ENCODE measurements at regions not wholly inside any gene's neighbourhood (a gene's known extent, or its start where the extent isn't known, plus 50 kb on each side); places are given as distances from the start of the nearest gene placed in this dataset.

- Histone ChIP-seq H3K4me3 (ENCODE audit: insufficient read depth, low read length, poor library complexity, severe bottlenecking) (no peak overlapping the region), H3K4me2 (ENCODE audit: low read depth, low read length, poor library complexity, severe bottlenecking) (no peak overlapping the region)
- TF ChIP-seq, protein P1, sequence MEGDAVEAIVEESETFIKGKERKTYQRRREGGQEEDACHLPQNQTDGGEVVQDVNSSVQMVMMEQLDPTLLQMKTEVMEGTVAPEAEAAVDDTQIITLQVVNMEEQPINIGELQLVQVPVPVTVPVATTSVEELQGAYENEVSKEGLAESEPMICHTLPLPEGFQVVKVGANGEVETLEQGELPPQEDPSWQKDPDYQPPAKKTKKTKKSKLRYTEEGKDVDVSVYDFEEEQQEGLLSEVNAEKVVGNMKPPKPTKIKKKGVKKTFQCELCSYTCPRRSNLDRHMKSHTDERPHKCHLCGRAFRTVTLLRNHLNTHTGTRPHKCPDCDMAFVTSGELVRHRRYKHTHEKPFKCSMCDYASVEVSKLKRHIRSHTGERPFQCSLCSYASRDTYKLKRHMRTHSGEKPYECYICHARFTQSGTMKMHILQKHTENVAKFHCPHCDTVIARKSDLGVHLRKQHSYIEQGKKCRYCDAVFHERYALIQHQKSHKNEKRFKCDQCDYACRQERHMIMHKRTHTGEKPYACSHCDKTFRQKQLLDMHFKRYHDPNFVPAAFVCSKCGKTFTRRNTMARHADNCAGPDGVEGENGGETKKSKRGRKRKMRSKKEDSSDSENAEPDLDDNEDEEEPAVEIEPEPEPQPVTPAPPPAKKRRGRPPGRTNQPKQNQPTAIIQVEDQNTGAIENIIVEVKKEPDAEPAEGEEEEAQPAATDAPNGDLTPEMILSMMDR (IDR thresholded peaks at IDR 0.05; ENCODE audit: insufficient read depth, low read length, poor library complexity, severe bottlenecking): no peak
- TF ChIP-seq EZH2phosphoT487 (conservative IDR thresholded peaks at IDR 0.05; ENCODE audit: low read length): no peak
These were observed 120.7 kb upstream of the ADARB2 start for GRCh38 chr10:1858048-1858447.

GRCh38 chr10:1855911-1856310 lies 118.6 kb upstream of the ADARB2 start:
- H3K9me3 ChIP-seq (ENCODE audit: insufficient read depth, low read length): no peaks in the 10 kb centered on the region
- no peaks in the 10 kb centered on the region for H3F3A ChIP-seq (ENCODE audit: insufficient read depth)
- TF ChIP-seq EZH2phosphoT487 (conservative IDR thresholded peaks at IDR 0.05; ENCODE audit: low read length): no peak
- TF ChIP-seq, protein P1 (IDR thresholded peaks at IDR 0.05; ENCODE audit: insufficient read depth, low read length, poor library complexity, severe bottlenecking): no peak

More at GRCh38 chr10:1858048-1858447, 120.7 kb upstream of the ADARB2 start:
- Histone ChIP-seq H3K79me2 (ENCODE audit: insufficient read depth, low read length) (no peaks in the 10 kb centered on the region), H2AFZ (ENCODE audit: low read depth, low read length, severe bottlenecking) (no peak overlapping the region), H3K9me3 (ENCODE audit: insufficient read depth, low read length) (no peaks in the 10 kb centered on the region), H4K20me1 (ENCODE audit: low read depth, low read length) (no peaks in the 10 kb centered on the region), H3F3A (ENCODE audit: insufficient read depth) (no peaks in the 10 kb centered on the region), H3K27ac (ENCODE audit: low read depth, low read length) (no peak overlapping the region), H3K27me3 (ENCODE audit: low read length) (no peaks in the 10 kb centered on the region), H3K9ac (ENCODE audit: low read length) (no peak overlapping the region), H3K9me2 (replicated peaks; ENCODE audit: insufficient read depth, low read length) (no peaks in the 10 kb centered on the region), H3K36me3 (ENCODE audit: low read length) (no peaks in the 10 kb centered on the region)

DNA sequence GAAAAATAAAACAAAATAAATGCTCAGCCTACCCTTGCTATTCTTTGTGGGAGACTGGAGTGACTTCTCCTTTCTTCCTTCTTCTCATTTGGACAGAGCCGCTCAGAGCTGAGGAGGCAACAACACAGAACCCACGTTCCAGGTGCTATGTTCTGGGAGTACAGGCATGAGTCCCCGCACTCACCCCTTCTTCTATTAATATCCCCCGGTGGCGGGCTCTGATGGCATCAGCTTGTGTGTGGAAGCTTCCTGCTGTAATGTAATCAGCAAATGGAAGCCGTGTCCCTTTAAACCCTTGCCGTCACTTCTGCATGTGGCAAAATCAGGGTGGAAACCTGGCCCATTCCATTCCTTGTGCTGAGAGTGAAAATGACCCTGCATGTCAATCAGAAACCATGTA lies 116.9 kb upstream of the ADARB2 start:
- H3K79me2 ChIP-seq (ENCODE audit: insufficient read depth, low read length): no peaks in the 10 kb centered on the region
- H3K4me2 ChIP-seq (ENCODE audit: low read depth, low read length, poor library complexity, severe bottlenecking): no peak overlapping the region

More at GRCh38 chr10:1855911-1856310, 118.6 kb upstream of the ADARB2 start:
- no peak overlapping the region for H3K27ac ChIP-seq (ENCODE audit: low read depth, low read length)
- no peak overlapping the region for H2AFZ ChIP-seq (ENCODE audit: low read depth, low read length, severe bottlenecking)
- no peak overlapping the region for H3K4me3 ChIP-seq (ENCODE audit: insufficient read depth, low read length, poor library complexity, severe bottlenecking)
- H3K36me3 ChIP-seq (ENCODE audit: low read length): no peaks in the 10 kb centered on the region
- H3K27me3 ChIP-seq (ENCODE audit: low read length): no peaks in the 10 kb centered on the region
- no peak overlapping the region for H3K9ac ChIP-seq (ENCODE audit: low read length)
- no peaks in the 10 kb centered on the region for H4K20me1 ChIP-seq (ENCODE audit: low read depth, low read length)
- H3K4me2 ChIP-seq (ENCODE audit: low read depth, low read length, poor library complexity, severe bottlenecking): no peak overlapping the region
- no peaks in the 10 kb centered on the region for H3K9me2 ChIP-seq (replicated peaks; ENCODE audit: insufficient read depth, low read length)
- H3K79me2 ChIP-seq (ENCODE audit: insufficient read depth, low read length): no peaks in the 10 kb centered on the region

More for the DNA sequence above, 116.9 kb upstream of the ADARB2 start:
- TF ChIP-seq EZH2phosphoT487 (conservative IDR thresholded peaks at IDR 0.05; ENCODE audit: low read length): no peak
- TF ChIP-seq, protein P1 (IDR thresholded peaks at IDR 0.05; ENCODE audit: insufficient read depth, low read length, poor library complexity, severe bottlenecking): no peak
- H3K9ac ChIP-seq (ENCODE audit: low read length): no peak overlapping the region
- H3K9me3 ChIP-seq (ENCODE audit: insufficient read depth, low read length): no peaks in the 10 kb centered on the region
- H3K27me3 ChIP-seq (ENCODE audit: low read length): no peaks in the 10 kb centered on the region
- H3K9me2 ChIP-seq (replicated peaks; ENCODE audit: insufficient read depth, low read length): no peaks in the 10 kb centered on the region
- no peaks in the 10 kb centered on the region for H3F3A ChIP-seq (ENCODE audit: insufficient read depth)
- no peaks in the 10 kb centered on the region for H3K36me3 ChIP-seq (ENCODE audit: low read length)
- no peak overlapping the region for H3K4me3 ChIP-seq (ENCODE audit: insufficient read depth, low read length, poor library complexity, severe bottlenecking)
- H3K27ac ChIP-seq (ENCODE audit: low read depth, low read length): no peak overlapping the region
- no peaks in the 10 kb centered on the region for H4K20me1 ChIP-seq (ENCODE audit: low read depth, low read length)
- H2AFZ ChIP-seq (ENCODE audit: low read depth, low read length, severe bottlenecking): no peak overlapping the region

Measured in SU-DHL-6 (cell line).